Kidney (tissue), 13 donors: ENCODE measurements at regions not wholly inside any gene's neighbourhood (a gene's known extent, or its start where the extent isn't known, plus 50 kb on each side); places are given as distances from the start of the nearest gene placed in this dataset.

Experiments used
- DNase-seq, 5 donors: peaks; one replicate each; pipeline ENCODE4 v3.0.0-alpha.2; 2013 to 2020
- FAIRE-seq: peaks from 2 replicates; lab custom pipeline; 2012; peaks lifted over from hg19 to GRCh38; lab: Jason Lieb, UNC
- H3K27ac ChIP-seq, 2 donors: one replicate each; pipeline ENCODE4 v1.7.0; 2013; ENCODE audit warnings: low read depth in 2 of 2, low read length in 2 of 2, inconsistent platforms in 1 of 2
- H3K27me3 ChIP-seq: one replicate; pipeline ENCODE4 v1.7.1; 2013; ENCODE audit warnings: low read length, inconsistent platforms; ENCODE audit not compliant: control insufficient read depth, insufficient read depth
- H3K36me3 ChIP-seq, 3 donors: one replicate each; pipeline versions ENCODE4 v1.7.0 to v1.7.1; 2013; ENCODE audit warnings: low read length in 3 of 3, control low read depth in 1 of 3, inconsistent platforms in 1 of 3; ENCODE audit not compliant: insufficient read depth in 3 of 3, control insufficient read depth in 2 of 3
- H3K4me1 ChIP-seq, 3 donors: one replicate each; pipeline versions ENCODE4 v1.7.0 to v1.7.1; 2013; ENCODE audit warnings: low read length in 3 of 3, inconsistent platforms in 1 of 3, low read depth in 1 of 3; ENCODE audit not compliant: control insufficient read depth in 2 of 3, insufficient read depth in 2 of 3
- H3K4me3 ChIP-seq, 3 donors: one replicate each; pipeline versions ENCODE4 v1.7.0 to v1.8.1; 2013; ENCODE audit warnings: low read length in 3 of 3, control low read depth in 1 of 3, inconsistent platforms in 1 of 3
- H3K9ac ChIP-seq, 3 donors: one replicate each; pipeline versions ENCODE4 v1.7.0 to v1.7.1; 2013; ENCODE audit warnings: low read length in 3 of 3, control low read depth in 1 of 3, inconsistent platforms in 1 of 3
- H3K9me3 ChIP-seq, 3 donors: one replicate each; pipeline versions ENCODE4 v1.7.0 to v1.7.1; 2013; ENCODE audit warnings: low read length in 3 of 3, control low read depth in 1 of 3, inconsistent platforms in 1 of 3; ENCODE audit not compliant: control insufficient read depth in 2 of 3, insufficient read depth in 1 of 3
- CTCF ChIP-seq: IDR thresholded peaks from 3 replicates; pipeline ENCODE4 v1.5.1; 2012; ENCODE audit warnings: mild to moderate bottlenecking, moderate library complexity, borderline replicate concordance; ENCODE audit not compliant: insufficient read depth; ENCODE audit errors: extremely low read depth
- intact Hi-C: fragments of 100-400 bp; cut with DNase I; formaldehyde crosslinking; loops from one replicate; pipeline ENCODE4 v1.11.1; 2022
- donor health status: control.
- donor health status: control.
- donor health status: control.
- donor health status: control.
- donor health status: control.
- donor health status: DM: yes; HTN: yes; CAD: no.
- donor health status: Normal renal cell carcinoma (clear cell type).

GRCh38 chr2:190136259-190136658, 73.7 kb upstream of the MSTN start:
- Histone ChIP-seq H3K9me3 (peaks cover 0 to 5% (median 0%) of the 10 kb centered on the region in 3 donors), H3K9ac (no peak overlapping the region), H3K27me3 (no peaks in the 10 kb centered on the region), H3K4me3 (no peak overlapping the region), H3K4me1 (no peaks in the 10 kb centered on the region), H3K27ac (no peak overlapping the region), H3K36me3 (no peaks in the 10 kb centered on the region)
- FAIRE-seq (no peak), DNase-seq (no peak)
- intact Hi-C loops = no loop called here
- no peak for TF ChIP-seq CTCF

GRCh38 chr2:190129421-190130199, 67.1 kb upstream of the MSTN start:
- intact Hi-C loops = no loop called here
- DNase-seq = no peak
- H3K27ac ChIP-seq = no peak overlapping the region
- no peaks in the 10 kb centered on the region for H3K9me3 ChIP-seq
- H3K9ac ChIP-seq = no peak overlapping the region
- H3K4me3 ChIP-seq = no peak overlapping the region
- FAIRE-seq = no peak
- H3K4me1 ChIP-seq = no peaks in the 10 kb centered on the region
- no peaks in the 10 kb centered on the region for H3K27me3 ChIP-seq
- no peak for TF ChIP-seq CTCF
- H3K36me3 ChIP-seq = no peaks in the 10 kb centered on the region

GRCh38 chr2:190127651-190128050, 65.1 kb upstream of the MSTN start:
- Histone ChIP-seq H3K27ac (no peak overlapping the region), H3K36me3 (no peaks in the 10 kb centered on the region), H3K9ac (no peak overlapping the region), H3K4me1 (no peaks in the 10 kb centered on the region), H3K9me3 (no peaks in the 10 kb centered on the region), H3K27me3 (no peaks in the 10 kb centered on the region), H3K4me3 (no peak overlapping the region)
- intact Hi-C loops = no loop called here
- DNase-seq (no peak), FAIRE-seq (no peak)
- no peak for TF ChIP-seq CTCF

GRCh38 chr2:190126798-190127197, 64.3 kb upstream of the MSTN start:
- Histone ChIP-seq H3K4me1 (no peaks in the 10 kb centered on the region), H3K4me3 (no peak overlapping the region), H3K9me3 (no peaks in the 10 kb centered on the region), H3K36me3 (no peaks in the 10 kb centered on the region), H3K27ac (no peak overlapping the region), H3K27me3 (no peaks in the 10 kb centered on the region), H3K9ac (no peak overlapping the region)
- intact Hi-C loops = no loop called here
- FAIRE-seq (no peak), DNase-seq (peak in 1 of 5 donors; percentile 30)
- TF ChIP-seq CTCF = no peak
